GM19395 (cell line): ENCODE measurements at regions not wholly inside any gene's neighbourhood (a gene's known extent, or its start where the extent isn't known, plus 50 kb on each side); places are given as distances from the start of the nearest gene placed in this dataset.
"Not testable (repeated sequence)": the region's sequence is repeated elsewhere in the genome, so short reads cannot be mapped to it uniquely, and the experiment has no call there.

ENCODE experiments used
- ATAC-seq: cut with Tn5 transposase; IDR thresholded peaks from one replicate; pipeline ENCODE4 v1.9.1; 2021; ENCODE audit warnings: mild to moderate bottlenecking, moderate library complexity; ENCODE audit not compliant: unreplicated experiment

- ATAC-seq: no peak
Observed at GRCh38 chr11:98409069-98409468, 611.7 kb upstream of the CNTN5 start.

- no peak for ATAC-seq
Observed at GRCh38 chr11:98411777-98412176, 609.0 kb upstream of the CNTN5 start.

- ATAC-seq: no peak
Observed at GRCh38 chr11:98417256-98417755, 603.4 kb upstream of the CNTN5 start.

GRCh38 chr11:98423933-98424332 lies 596.8 kb upstream of the CNTN5 start:
- no peak for ATAC-seq

- not testable (repeated sequence) for ATAC-seq
Observed at GRCh38 chr11:98424773-98425172, 596.0 kb upstream of the CNTN5 start.

GRCh38 chr11:98431463-98432359 lies 589.0 kb upstream of the CNTN5 start:
- ATAC-seq: no peak

- no peak for ATAC-seq
Observed at GRCh38 chr11:98434296-98434695, 586.5 kb upstream of the CNTN5 start.

GRCh38 chr11:98453378-98453777 lies 567.4 kb upstream of the CNTN5 start:
- no peak for ATAC-seq

GRCh38 chr11:98455500-98456307 lies 565.0 kb upstream of the CNTN5 start:
- no peak for ATAC-seq

GRCh38 chr11:98456308-98456680 lies 564.5 kb upstream of the CNTN5 start:
- no peak for ATAC-seq

GRCh38 chr11:98495016-98495415 lies 525.7 kb upstream of the CNTN5 start:
- no peak for ATAC-seq

- ATAC-seq: no peak
Observed at GRCh38 chr11:98495601-98496000, 525.1 kb upstream of the CNTN5 start.

GRCh38 chr11:98507208-98507607 lies 513.5 kb upstream of the CNTN5 start:
- no peak for ATAC-seq

GRCh38 chr11:98512938-98513337 lies 507.8 kb upstream of the CNTN5 start:
- ATAC-seq: no peak

GRCh38 chr11:98531576-98531975 lies 489.2 kb upstream of the CNTN5 start:
- ATAC-seq: no peak

- no peak for ATAC-seq
Observed at GRCh38 chr11:98536023-98536422, 484.7 kb upstream of the CNTN5 start.

- not testable (repeated sequence) for ATAC-seq
Observed at GRCh38 chr11:98538358-98538757, 482.4 kb upstream of the CNTN5 start.

GRCh38 chr11:98545544-98546175 lies 475.1 kb upstream of the CNTN5 start:
- ATAC-seq: no peak

- no peak for ATAC-seq
Observed at GRCh38 chr11:98549571-98549970, 471.2 kb upstream of the CNTN5 start.

GRCh38 chr11:98559961-98560360 lies 460.8 kb upstream of the CNTN5 start:
- no peak for ATAC-seq

GRCh38 chr11:98561252-98561651 lies 459.5 kb upstream of the CNTN5 start:
- ATAC-seq: no peak
